ENCODE measurements at regions not wholly inside any gene's neighbourhood (a gene's known extent, or its start where the extent isn't known, plus 50 kb on each side); places are given as distances from the start of the nearest gene placed in this dataset.

DNA sequence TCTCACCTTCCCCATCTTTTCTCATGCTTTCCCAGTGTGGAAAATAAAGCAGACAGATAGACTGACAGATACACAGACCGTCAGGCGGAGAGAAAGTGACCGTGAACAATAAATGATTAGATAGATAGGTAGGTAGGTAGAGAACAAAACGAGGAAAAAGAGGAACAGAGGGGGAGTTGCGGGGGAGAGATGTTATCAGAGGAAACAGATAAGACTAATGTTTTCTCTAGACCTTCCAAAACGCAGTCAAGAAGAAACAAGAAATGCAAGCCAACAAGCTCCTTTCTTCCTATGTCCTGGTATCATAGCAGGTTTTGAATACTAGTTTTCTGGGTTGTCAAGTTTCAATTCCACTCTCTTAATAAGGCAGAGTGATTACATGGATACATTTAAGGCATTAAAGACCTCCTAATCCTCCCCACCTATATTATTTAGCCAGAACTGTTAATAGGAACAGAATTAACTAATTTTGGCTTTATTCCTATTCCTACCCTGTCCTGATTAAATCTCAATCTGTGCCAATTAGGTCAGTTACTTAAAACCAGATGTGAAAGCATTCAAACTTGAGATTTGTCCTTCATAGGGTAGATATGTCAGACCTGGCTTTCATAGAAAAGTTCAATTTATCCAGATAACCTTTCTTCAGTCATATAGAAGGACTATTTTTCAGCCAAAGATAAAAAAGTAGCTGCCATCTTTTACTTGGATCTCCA lies 89.0 kb upstream of the PTPRR start:
- TF ChIP-seq RFX5 (IDR thresholded peaks at IDR 0.05; ENCODE audit: low read depth, low read length), result no peak
- TF ChIP-seq, protein P1, sequence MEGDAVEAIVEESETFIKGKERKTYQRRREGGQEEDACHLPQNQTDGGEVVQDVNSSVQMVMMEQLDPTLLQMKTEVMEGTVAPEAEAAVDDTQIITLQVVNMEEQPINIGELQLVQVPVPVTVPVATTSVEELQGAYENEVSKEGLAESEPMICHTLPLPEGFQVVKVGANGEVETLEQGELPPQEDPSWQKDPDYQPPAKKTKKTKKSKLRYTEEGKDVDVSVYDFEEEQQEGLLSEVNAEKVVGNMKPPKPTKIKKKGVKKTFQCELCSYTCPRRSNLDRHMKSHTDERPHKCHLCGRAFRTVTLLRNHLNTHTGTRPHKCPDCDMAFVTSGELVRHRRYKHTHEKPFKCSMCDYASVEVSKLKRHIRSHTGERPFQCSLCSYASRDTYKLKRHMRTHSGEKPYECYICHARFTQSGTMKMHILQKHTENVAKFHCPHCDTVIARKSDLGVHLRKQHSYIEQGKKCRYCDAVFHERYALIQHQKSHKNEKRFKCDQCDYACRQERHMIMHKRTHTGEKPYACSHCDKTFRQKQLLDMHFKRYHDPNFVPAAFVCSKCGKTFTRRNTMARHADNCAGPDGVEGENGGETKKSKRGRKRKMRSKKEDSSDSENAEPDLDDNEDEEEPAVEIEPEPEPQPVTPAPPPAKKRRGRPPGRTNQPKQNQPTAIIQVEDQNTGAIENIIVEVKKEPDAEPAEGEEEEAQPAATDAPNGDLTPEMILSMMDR (conservative IDR thresholded peaks at IDR 0.05; ENCODE audit: low read depth, low read length), result no peak
- no peak for TF ChIP-seq SMC3 (IDR thresholded peaks at IDR 0.05; ENCODE audit: low read depth, low read length)
- TF ChIP-seq POLR2A (IDR thresholded peaks at IDR 0.05; ENCODE audit: low read depth, low read length), result no peak

All from IMR-90 (cell line).